Ovary (tissue), 3 donors: ENCODE measurements at regions not wholly inside any gene's neighbourhood (a gene's known extent, or its start where the extent isn't known, plus 50 kb on each side); places are given as distances from the start of the nearest gene placed in this dataset.

Experiments used
- CTCF ChIP-seq, 3 donors: fragments of 450-650 bp in 2 of 3; fragments of 200-600 bp in 1 of 3; IDR thresholded peaks; one replicate each; pipeline versions ENCODE4 v1.5.1 to v1.8.0; 2016 to 2022; ENCODE audit warnings: antibody characterized with exemption in 3 of 3, mild to moderate bottlenecking in 1 of 3
- POLR2A ChIP-seq: fragments of 450-650 bp; IDR thresholded peaks from one replicate; pipeline ENCODE4 v1.6.1; 2017; ENCODE audit warnings: antibody characterized with exemption, mild to moderate bottlenecking, moderate library complexity
- donor health status: DM: no; HTN: no; CAD: no.

- no peak for TF ChIP-seq CTCF (IDR thresholded peaks at IDR 0.05)
- no peak for TF ChIP-seq POLR2A
Observed at GRCh38 chr5:112473989-112474388, 54.9 kb upstream of the EPB41L4A start.
